Loucy (cell line): ENCODE measurements at regions not wholly inside any gene's neighbourhood (a gene's known extent, or its start where the extent isn't known, plus 50 kb on each side); places are given as distances from the start of the nearest gene placed in this dataset.
"Not testable (repeated sequence)": the region's sequence is repeated elsewhere in the genome, so short reads cannot be mapped to it uniquely, and the experiment has no call there.

ENCODE experiments used
- H2AFZ ChIP-seq: fragments of 200-600 bp; sonication (generic); 2 replicates; pipeline ENCODE4 v1.6.0; 2016; ENCODE audit warnings: antibody characterized with exemption, mild to moderate bottlenecking, low read length, moderate library complexity
- H3F3A ChIP-seq: fragments of 200-600 bp; 2 replicates; pipeline ENCODE4 v1.6.0; 2016; ENCODE audit warnings: antibody characterized with exemption, low read depth, mild to moderate bottlenecking
- H3K27me3 ChIP-seq: fragments of 200-600 bp; sonication (generic); 2 replicates; pipeline ENCODE4 v1.6.1; 2014; ENCODE audit warnings: low read length, mild to moderate bottlenecking; ENCODE audit not compliant: insufficient read depth, poor library complexity, severe bottlenecking
- H3K36me3 ChIP-seq: fragments of 200-600 bp; sonication (generic); 2 replicates; pipeline ENCODE4 v1.6.1; 2016; ENCODE audit warnings: low read length; ENCODE audit not compliant: insufficient read depth
- H3K4me1 ChIP-seq: fragments of 200-600 bp; sonication (generic); 2 replicates; pipeline ENCODE4 v1.5.1; 2014; ENCODE audit warnings: low read length, mild to moderate bottlenecking; ENCODE audit not compliant: insufficient read depth, poor library complexity, severe bottlenecking
- H3K4me2 ChIP-seq: fragments of 200-600 bp; sonication (generic); 2 replicates; pipeline ENCODE4 v1.6.0; 2014; ENCODE audit warnings: antibody characterized with exemption, low read length, low read depth, mild to moderate bottlenecking; ENCODE audit not compliant: poor library complexity, severe bottlenecking
- H3K4me3 ChIP-seq: fragments of 200-600 bp; sonication (generic); 2 replicates; pipeline ENCODE4 v1.5.1; 2014; ENCODE audit warnings: low read length, mild to moderate bottlenecking, mixed read lengths; ENCODE audit not compliant: poor library complexity, severe bottlenecking
- H3K79me2 ChIP-seq: fragments of 200-600 bp; sonication (generic); 2 replicates; pipeline ENCODE4 v1.6.1; 2014; ENCODE audit warnings: low read length; ENCODE audit not compliant: insufficient read depth
- H3K9ac ChIP-seq: fragments of 200-600 bp; sonication (generic); 2 replicates; pipeline ENCODE4 v1.6.0; 2014; ENCODE audit warnings: mild to moderate bottlenecking, low read depth, low read length, moderate library complexity; ENCODE audit not compliant: poor library complexity, severe bottlenecking
- H3K9me2 ChIP-seq: fragments of 200-600 bp; sonication (generic); replicated peaks from 2 replicates; pipeline ENCODE4 v1.6.1; 2016; ENCODE audit warnings: low read depth, low read length, mixed read lengths
- H3K9me3 ChIP-seq: fragments of 200-600 bp; sonication (generic); 2 replicates; pipeline ENCODE4 v1.6.1; 2014; ENCODE audit warnings: mild to moderate bottlenecking, antibody characterized with exemption, low read length, low read depth; ENCODE audit not compliant: insufficient read depth
- H4K20me1 ChIP-seq: fragments of 200-600 bp; sonication (generic); 2 replicates; pipeline ENCODE4 v1.6.0; 2014; ENCODE audit warnings: antibody characterized with exemption, low read length, mild to moderate bottlenecking; ENCODE audit not compliant: insufficient read depth, poor library complexity, severe bottlenecking
- EZH2phosphoT487 ChIP-seq: fragments of 200-600 bp; IDR thresholded peaks from 2 replicates; pipeline ENCODE4 v1.6.1; 2018; ENCODE audit warnings: antibody characterized with exemption, mild to moderate bottlenecking, moderate library complexity, borderline replicate concordance
- TF ChIP-seq, protein P1 (sequence below): fragments of 200-600 bp; sonication (generic); conservative IDR thresholded peaks from 2 replicates; pipeline ENCODE4 v1.5.1; 2014; ENCODE audit warnings: mild to moderate bottlenecking, antibody characterized with exemption, low read length

DNA sequence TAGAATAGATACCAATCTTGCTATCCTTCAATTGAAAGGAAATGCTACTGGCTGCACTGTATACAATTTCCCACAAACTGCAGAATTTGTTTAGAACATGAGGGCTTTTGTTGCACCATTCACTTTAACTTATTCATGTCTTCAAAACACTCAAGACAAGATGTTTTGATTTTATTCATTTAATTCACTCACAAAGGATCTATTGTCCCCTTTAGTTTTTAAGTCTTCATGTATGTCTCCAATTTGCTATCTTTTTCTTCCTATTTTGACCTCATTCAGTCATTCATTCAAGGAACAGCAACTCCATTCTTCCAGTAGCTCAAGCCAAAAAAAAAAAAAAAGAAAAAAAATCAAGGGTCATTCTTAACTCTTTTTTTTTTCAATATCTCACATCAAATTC lies 130.6 kb upstream of the SOX21 start:
- H3K36me3 ChIP-seq = no peaks in the 10 kb centered on the region
- H3K4me1 ChIP-seq = no peaks in the 10 kb centered on the region
- H3K4me3 ChIP-seq = no peak overlapping the region
- TF ChIP-seq EZH2phosphoT487 = no peak
- TF ChIP-seq, protein P1, sequence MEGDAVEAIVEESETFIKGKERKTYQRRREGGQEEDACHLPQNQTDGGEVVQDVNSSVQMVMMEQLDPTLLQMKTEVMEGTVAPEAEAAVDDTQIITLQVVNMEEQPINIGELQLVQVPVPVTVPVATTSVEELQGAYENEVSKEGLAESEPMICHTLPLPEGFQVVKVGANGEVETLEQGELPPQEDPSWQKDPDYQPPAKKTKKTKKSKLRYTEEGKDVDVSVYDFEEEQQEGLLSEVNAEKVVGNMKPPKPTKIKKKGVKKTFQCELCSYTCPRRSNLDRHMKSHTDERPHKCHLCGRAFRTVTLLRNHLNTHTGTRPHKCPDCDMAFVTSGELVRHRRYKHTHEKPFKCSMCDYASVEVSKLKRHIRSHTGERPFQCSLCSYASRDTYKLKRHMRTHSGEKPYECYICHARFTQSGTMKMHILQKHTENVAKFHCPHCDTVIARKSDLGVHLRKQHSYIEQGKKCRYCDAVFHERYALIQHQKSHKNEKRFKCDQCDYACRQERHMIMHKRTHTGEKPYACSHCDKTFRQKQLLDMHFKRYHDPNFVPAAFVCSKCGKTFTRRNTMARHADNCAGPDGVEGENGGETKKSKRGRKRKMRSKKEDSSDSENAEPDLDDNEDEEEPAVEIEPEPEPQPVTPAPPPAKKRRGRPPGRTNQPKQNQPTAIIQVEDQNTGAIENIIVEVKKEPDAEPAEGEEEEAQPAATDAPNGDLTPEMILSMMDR = no peak
- H3K9me2 ChIP-seq = no peaks in the 10 kb centered on the region
- H3K9me3 ChIP-seq = no peaks in the 10 kb centered on the region
- H3F3A ChIP-seq = no peaks in the 10 kb centered on the region
- no peaks in the 10 kb centered on the region for H3K27me3 ChIP-seq
- H4K20me1 ChIP-seq = no peaks in the 10 kb centered on the region
- no peak overlapping the region for H2AFZ ChIP-seq
- no peak overlapping the region for H3K4me2 ChIP-seq
- no peak overlapping the region for H3K9ac ChIP-seq
- no peaks in the 10 kb centered on the region for H3K79me2 ChIP-seq

GRCh38 chr13:94837056-94837455 lies 124.7 kb upstream of the SOX21 start:
- H3K9me2 ChIP-seq, H3K9ac ChIP-seq, H3K36me3 ChIP-seq, H4K20me1 ChIP-seq, H3K4me2 ChIP-seq, H3K79me2 ChIP-seq, H2AFZ ChIP-seq, H3K9me3 ChIP-seq, H3K27me3 ChIP-seq, H3F3A ChIP-seq, H3K4me3 ChIP-seq, H3K4me1 ChIP-seq: not testable (repeated sequence)

GRCh38 chr13:94829837-94830365 lies 117.6 kb upstream of the SOX21 start:
- no peaks in the 10 kb centered on the region for H3K9me2 ChIP-seq
- no peaks in the 10 kb centered on the region for H3F3A ChIP-seq
- no peaks in the 10 kb centered on the region for H3K9me3 ChIP-seq
- H3K4me1 ChIP-seq = no peaks in the 10 kb centered on the region
- no peak overlapping the region for H3K4me2 ChIP-seq
- no peaks in the 10 kb centered on the region for H3K79me2 ChIP-seq
- TF ChIP-seq, protein P1 = no peak
- no peak for TF ChIP-seq EZH2phosphoT487
- H3K9ac ChIP-seq = no peak overlapping the region
- no peak overlapping the region for H3K4me3 ChIP-seq
- no peak overlapping the region for H2AFZ ChIP-seq
- no peaks in the 10 kb centered on the region for H3K36me3 ChIP-seq
- no peaks in the 10 kb centered on the region for H4K20me1 ChIP-seq
- no peaks in the 10 kb centered on the region for H3K27me3 ChIP-seq

- Histone ChIP-seq H3K9me3 (no peaks in the 10 kb centered on the region), H2AFZ (no peak overlapping the region), H3K27me3 (no peaks in the 10 kb centered on the region)
Measured at GRCh38 chr13:94829185-94829836, 117.0 kb upstream of the SOX21 start.

More at GRCh38 chr13:94829185-94829836, 117.0 kb upstream of the SOX21 start:
- no peaks in the 10 kb centered on the region for H3F3A ChIP-seq
- H3K9ac ChIP-seq = no peak overlapping the region
- no peak overlapping the region for H3K4me3 ChIP-seq
- no peaks in the 10 kb centered on the region for H3K9me2 ChIP-seq
- no peaks in the 10 kb centered on the region for H3K36me3 ChIP-seq
- no peaks in the 10 kb centered on the region for H4K20me1 ChIP-seq
- H3K4me1 ChIP-seq = no peaks in the 10 kb centered on the region
- H3K79me2 ChIP-seq = no peaks in the 10 kb centered on the region
- TF ChIP-seq, protein P1 = no peak
- TF ChIP-seq EZH2phosphoT487 = no peak
- no peak overlapping the region for H3K4me2 ChIP-seq
